Progenitor cell of endocrine pancreas (in vitro differentiated cells): ENCODE measurements at regions not wholly inside any gene's neighbourhood (a gene's known extent, or its start where the extent isn't known, plus 50 kb on each side); places are given as distances from the start of the nearest gene placed in this dataset.

Experiments used
- DNase-seq: peaks from one replicate; pipeline ENCODE4 v3.0.0; 2021; ENCODE audit warnings: low spot score; ENCODE audit not compliant: unreplicated experiment
- H3K27ac Mint-ChIP-seq: 2 replicates; pipeline ENCODE4 v1.8.0; 2021; ENCODE audit warnings: mild to moderate bottlenecking, moderate library complexity, mixed read lengths
- H3K27me3 Mint-ChIP-seq: 2 replicates; pipeline ENCODE4 v1.8.0; 2021; ENCODE audit warnings: mixed read lengths
- H3K36me3 Mint-ChIP-seq: 2 replicates; pipeline ENCODE4 v1.8.0; 2022; ENCODE audit warnings: mixed read lengths; ENCODE audit not compliant: insufficient read depth
- H3K4me1 Mint-ChIP-seq: 2 replicates; pipeline ENCODE4 v1.8.0; 2021; ENCODE audit warnings: low read depth, mixed read lengths
- H3K4me3 Mint-ChIP-seq: 2 replicates; pipeline ENCODE4 v1.8.0; 2021; ENCODE audit warnings: low read depth, mild to moderate bottlenecking, moderate library complexity, mixed read lengths
- H3K9me3 Mint-ChIP-seq: 2 replicates; pipeline ENCODE4 v1.8.0; 2021; ENCODE audit warnings: low read depth, mixed read lengths
- TF ChIP-seq, protein P1 (sequence below): fragments of 200-600 bp; sonication (generic); IDR thresholded peaks from one replicate; pipeline ENCODE4 v1.5.0; 2021; ENCODE audit warnings: antibody characterized with exemption, mild to moderate bottlenecking; ENCODE audit not compliant: unreplicated experiment

- H3K4me1 Mint-ChIP-seq, result no peaks in the 10 kb centered on the region
- no peaks in the 10 kb centered on the region for H3K36me3 Mint-ChIP-seq
- H3K27ac Mint-ChIP-seq, result no peak overlapping the region
- H3K4me3 Mint-ChIP-seq, result no peak overlapping the region
- no peaks in the 10 kb centered on the region for H3K27me3 Mint-ChIP-seq
- no peaks in the 10 kb centered on the region for H3K9me3 Mint-ChIP-seq
- TF ChIP-seq, protein P1, sequence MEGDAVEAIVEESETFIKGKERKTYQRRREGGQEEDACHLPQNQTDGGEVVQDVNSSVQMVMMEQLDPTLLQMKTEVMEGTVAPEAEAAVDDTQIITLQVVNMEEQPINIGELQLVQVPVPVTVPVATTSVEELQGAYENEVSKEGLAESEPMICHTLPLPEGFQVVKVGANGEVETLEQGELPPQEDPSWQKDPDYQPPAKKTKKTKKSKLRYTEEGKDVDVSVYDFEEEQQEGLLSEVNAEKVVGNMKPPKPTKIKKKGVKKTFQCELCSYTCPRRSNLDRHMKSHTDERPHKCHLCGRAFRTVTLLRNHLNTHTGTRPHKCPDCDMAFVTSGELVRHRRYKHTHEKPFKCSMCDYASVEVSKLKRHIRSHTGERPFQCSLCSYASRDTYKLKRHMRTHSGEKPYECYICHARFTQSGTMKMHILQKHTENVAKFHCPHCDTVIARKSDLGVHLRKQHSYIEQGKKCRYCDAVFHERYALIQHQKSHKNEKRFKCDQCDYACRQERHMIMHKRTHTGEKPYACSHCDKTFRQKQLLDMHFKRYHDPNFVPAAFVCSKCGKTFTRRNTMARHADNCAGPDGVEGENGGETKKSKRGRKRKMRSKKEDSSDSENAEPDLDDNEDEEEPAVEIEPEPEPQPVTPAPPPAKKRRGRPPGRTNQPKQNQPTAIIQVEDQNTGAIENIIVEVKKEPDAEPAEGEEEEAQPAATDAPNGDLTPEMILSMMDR, result no peak
- no peak for DNase-seq
Observed at GRCh38 chr3:103672346-103672745, 1237.5 kb downstream of the ZPLD1 start.

DNA sequence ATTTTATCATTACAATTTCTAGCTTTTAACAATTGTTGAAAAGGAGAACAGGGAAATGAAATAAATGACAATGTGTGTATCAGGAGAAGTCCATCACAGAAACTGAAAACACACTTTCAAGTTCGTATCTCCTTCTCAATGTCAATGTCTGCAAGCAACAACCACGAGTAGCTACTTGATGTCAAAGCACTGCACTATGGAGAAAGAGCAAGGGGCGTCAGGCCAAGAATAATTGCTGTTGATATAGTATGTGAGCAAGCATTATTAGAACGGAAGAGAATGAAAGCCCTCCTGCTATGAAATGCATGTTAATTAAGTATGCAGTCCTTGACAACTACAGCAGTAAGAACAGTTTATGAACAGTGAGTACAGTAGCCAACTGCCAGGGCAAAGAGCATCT, 1250.1 kb downstream of the ZPLD1 start:
- no peaks in the 10 kb centered on the region for H3K27me3 Mint-ChIP-seq
- H3K4me3 Mint-ChIP-seq, result no peak overlapping the region
- TF ChIP-seq, protein P1, result no peak
- no peak overlapping the region for H3K27ac Mint-ChIP-seq
- DNase-seq, result no peak
- peaks cover 22% of the 10 kb centered on the region for H3K4me1 Mint-ChIP-seq
- peaks cover 5% of the 10 kb centered on the region for H3K36me3 Mint-ChIP-seq
- peaks cover 11% of the 10 kb centered on the region for H3K9me3 Mint-ChIP-seq

- no peak for DNase-seq
- H3K9me3 Mint-ChIP-seq, result peaks cover 13% of the 10 kb centered on the region
- H3K27ac Mint-ChIP-seq, result no peak overlapping the region
- peaks cover 22% of the 10 kb centered on the region for H3K4me1 Mint-ChIP-seq
- peaks cover 5% of the 10 kb centered on the region for H3K36me3 Mint-ChIP-seq
- TF ChIP-seq, protein P1, result no peak
- H3K27me3 Mint-ChIP-seq, result no peaks in the 10 kb centered on the region
- H3K4me3 Mint-ChIP-seq, result no peak overlapping the region
Observed at GRCh38 chr3:103685939-103686338, 1251.1 kb downstream of the ZPLD1 start.

GRCh38 chr3:103690536-103690935, 1255.7 kb downstream of the ZPLD1 start:
- no peaks in the 10 kb centered on the region for H3K27me3 Mint-ChIP-seq
- no peak overlapping the region for H3K4me3 Mint-ChIP-seq
- H3K9me3 Mint-ChIP-seq, result peaks cover 28% of the 10 kb centered on the region
- H3K4me1 Mint-ChIP-seq, result peaks cover 14% of the 10 kb centered on the region
- DNase-seq, result no peak
- peaks cover 5% of the 10 kb centered on the region for H3K36me3 Mint-ChIP-seq
- H3K27ac Mint-ChIP-seq, result no peak overlapping the region
- TF ChIP-seq, protein P1, result no peak

GRCh38 chr3:103693831-103694230, 1259.0 kb downstream of the ZPLD1 start:
- peaks cover 27% of the 10 kb centered on the region for H3K9me3 Mint-ChIP-seq
- H3K36me3 Mint-ChIP-seq, result peaks cover 4% of the 10 kb centered on the region
- no peak for DNase-seq
- H3K27ac Mint-ChIP-seq, result no peak overlapping the region
- H3K4me1 Mint-ChIP-seq, result peaks cover 8% of the 10 kb centered on the region
- H3K4me3 Mint-ChIP-seq, result no peak overlapping the region
- H3K27me3 Mint-ChIP-seq, result no peaks in the 10 kb centered on the region
- TF ChIP-seq, protein P1, result no peak
